ENCODE measurements at regions not wholly inside any gene's neighbourhood (a gene's known extent, or its start where the extent isn't known, plus 50 kb on each side); places are given as distances from the start of the nearest gene placed in this dataset.

DNA sequence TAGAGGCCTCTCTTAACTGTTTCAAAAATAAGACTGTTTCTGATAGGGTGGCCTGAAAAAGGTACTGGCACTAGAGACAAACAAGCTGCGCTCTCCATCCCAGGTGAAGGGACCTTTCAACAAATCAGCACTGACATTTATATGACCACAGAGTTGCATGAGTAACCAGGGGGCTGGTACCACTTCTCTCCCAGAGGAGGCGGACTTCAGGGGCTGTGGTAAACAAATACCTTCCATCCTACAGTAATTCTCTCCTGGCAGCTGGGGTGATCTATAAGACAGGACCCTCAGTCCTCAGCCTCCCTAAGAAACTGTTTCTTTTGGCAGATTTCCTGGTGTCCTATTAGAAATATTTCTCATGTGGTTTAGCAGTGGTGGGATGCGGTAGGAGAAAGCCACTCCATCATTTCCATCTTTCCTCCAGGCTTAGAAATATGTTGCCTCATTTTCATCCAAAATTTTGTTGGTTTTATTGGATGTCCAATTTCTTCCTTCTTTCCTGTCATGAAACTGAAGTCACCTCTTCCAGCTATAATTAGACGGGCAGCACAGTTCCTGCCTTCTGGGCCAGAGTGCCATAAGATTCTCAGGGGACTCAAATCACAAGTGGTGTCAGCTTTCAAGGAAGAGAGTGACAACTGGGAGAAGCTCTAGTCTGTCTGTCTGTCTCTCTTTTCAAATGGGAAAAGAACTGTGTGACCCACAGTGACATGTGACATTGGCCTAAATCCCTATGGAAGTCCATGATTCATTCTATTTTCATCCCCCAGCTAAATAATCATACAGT is 96.4 kb downstream of the CYRIA start (continued):
- no peak for TF ChIP-seq SIN3A (conservative IDR thresholded peaks at IDR 0.05 in 1 of 2, IDR thresholded peaks at IDR 0.05 in 1 of 2; ENCODE audit: low read depth in 1 of 2, low read length in 2 of 2)

All from H1 (cell line).